A549 (cell line): ENCODE measurements at regions not wholly inside any gene's neighbourhood (a gene's known extent, or its start where the extent isn't known, plus 50 kb on each side); places are given as distances from the start of the nearest gene placed in this dataset.

Experiments used
- BHLHE40 ChIP-seq: IDR thresholded peaks from 2 replicates; pipeline ENCODE4 v1.6.1; 2012; ENCODE audit warnings: low read depth, low read length, inconsistent platforms
- CHD2 ChIP-seq: fragments of 150-350 bp; IDR thresholded peaks from 2 replicates; pipeline ENCODE4 v1.6.1; 2014; ENCODE audit warnings: low read length; ENCODE audit not compliant: partially characterized antibody
- CTCF ChIP-seq: fragments of >200 bp; sonication (Bioruptor Twin); formaldehyde crosslinking; IDR thresholded peaks from 3 replicates; pipeline ENCODE4 v1.5.1; 2016
- EP300 ChIP-seq, 2 experiments: fragments of >200 bp; sonication (Bioruptor Twin); formaldehyde crosslinking; IDR thresholded peaks; 2 replicates in 1 of 2; 3 replicates in 1 of 2; pipeline ENCODE4 v1.6.1; 2016 to 2017
- HOXA7 ChIP-seq: fragments of 250-450 bp; sonication (Bioruptor Pico); IDR thresholded peaks from 2 replicates; pipeline ENCODE4 v1.5.0; 2020; ENCODE audit warnings: mild to moderate bottlenecking, moderate library complexity
- JUN ChIP-seq, 2 experiments: fragments of >200 bp; sonication (Bioruptor Twin); formaldehyde crosslinking; IDR thresholded peaks; 2 replicates in 1 of 2; 3 replicates in 1 of 2; pipeline ENCODE4 v1.6.1; 2016 to 2017
- KDM1A ChIP-seq: fragments of 200-600 bp; sonication (generic); IDR thresholded peaks from 2 replicates; pipeline ENCODE4 v1.6.1; 2016; ENCODE audit warnings: low read depth, mild to moderate bottlenecking
- POLR2A ChIP-seq: IDR thresholded peaks from 2 replicates; pipeline ENCODE4 v1.6.1; 2012; ENCODE audit warnings: mild to moderate bottlenecking, low read length
- RFX5 ChIP-seq: fragments of 450-650 bp; IDR thresholded peaks from 2 replicates; pipeline ENCODE4 v1.7.1; 2014; ENCODE audit warnings: antibody characterized with exemption, mild to moderate bottlenecking, moderate library complexity
- SMC3 ChIP-seq: fragments of >200 bp; sonication (Bioruptor Twin); formaldehyde crosslinking; IDR thresholded peaks from 3 replicates; pipeline ENCODE4 v1.6.1; 2018; ENCODE audit warnings: inconsistent platforms
- TF ChIP-seq, protein P1 (sequence below): fragments of 450-650 bp; IDR thresholded peaks from 2 replicates; pipeline ENCODE4 v1.6.1; 2014; ENCODE audit warnings: antibody characterized with exemption
- TF ChIP-seq, protein P2 (sequence below): fragments of >200 bp; sonication (Bioruptor Twin); formaldehyde crosslinking; IDR thresholded peaks from 2 replicates; pipeline ENCODE4 v1.6.1; 2016

DNA sequence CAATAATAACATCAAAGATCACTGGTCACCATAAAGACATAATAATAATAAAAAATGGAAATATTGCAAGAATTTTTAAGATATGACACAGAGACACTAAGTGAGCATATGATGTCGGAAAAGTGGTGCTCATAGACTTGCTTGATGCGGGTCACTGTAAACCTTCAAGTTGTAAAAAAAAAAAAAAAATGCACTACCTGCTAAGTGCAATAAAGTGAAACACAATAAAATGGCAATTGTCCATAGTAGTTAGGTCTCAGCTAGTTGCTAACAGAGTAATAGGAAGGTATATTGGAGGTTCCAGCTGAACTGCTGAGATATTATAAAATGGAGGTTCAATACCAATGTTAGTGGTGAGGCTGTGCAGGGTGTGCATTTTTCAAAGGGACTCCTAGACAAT lies 146.6 kb upstream of the MRPS22 start:
- TF ChIP-seq CTCF: no peak
- no peak for TF ChIP-seq RFX5
- no peak for TF ChIP-seq HOXA7 (CRISPR knock-in tag)
- TF ChIP-seq JUN (IDR thresholded peaks at IDR 0.05): no peak
- no peak for TF ChIP-seq EP300 (IDR thresholded peaks at IDR 0.05)
- TF ChIP-seq, protein P1, sequence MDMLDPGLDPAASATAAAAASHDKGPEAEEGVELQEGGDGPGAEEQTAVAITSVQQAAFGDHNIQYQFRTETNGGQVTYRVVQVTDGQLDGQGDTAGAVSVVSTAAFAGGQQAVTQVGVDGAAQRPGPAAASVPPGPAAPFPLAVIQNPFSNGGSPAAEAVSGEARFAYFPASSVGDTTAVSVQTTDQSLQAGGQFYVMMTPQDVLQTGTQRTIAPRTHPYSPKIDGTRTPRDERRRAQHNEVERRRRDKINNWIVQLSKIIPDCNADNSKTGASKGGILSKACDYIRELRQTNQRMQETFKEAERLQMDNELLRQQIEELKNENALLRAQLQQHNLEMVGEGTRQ: no peak
- TF ChIP-seq BHLHE40: no peak
- no peak for TF ChIP-seq CHD2
- TF ChIP-seq KDM1A: no peak
- no peak for TF ChIP-seq POLR2A
- TF ChIP-seq SMC3: no peak
- TF ChIP-seq, protein P2, sequence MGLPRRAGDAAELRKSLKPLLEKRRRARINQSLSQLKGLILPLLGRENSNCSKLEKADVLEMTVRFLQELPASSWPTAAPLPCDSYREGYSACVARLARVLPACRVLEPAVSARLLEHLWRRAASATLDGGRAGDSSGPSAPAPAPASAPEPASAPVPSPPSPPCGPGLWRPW: no peak
